ENCODE measurements at regions not wholly inside any gene's neighbourhood (a gene's known extent, or its start where the extent isn't known, plus 50 kb on each side); places are given as distances from the start of the nearest gene placed in this dataset.

DNA sequence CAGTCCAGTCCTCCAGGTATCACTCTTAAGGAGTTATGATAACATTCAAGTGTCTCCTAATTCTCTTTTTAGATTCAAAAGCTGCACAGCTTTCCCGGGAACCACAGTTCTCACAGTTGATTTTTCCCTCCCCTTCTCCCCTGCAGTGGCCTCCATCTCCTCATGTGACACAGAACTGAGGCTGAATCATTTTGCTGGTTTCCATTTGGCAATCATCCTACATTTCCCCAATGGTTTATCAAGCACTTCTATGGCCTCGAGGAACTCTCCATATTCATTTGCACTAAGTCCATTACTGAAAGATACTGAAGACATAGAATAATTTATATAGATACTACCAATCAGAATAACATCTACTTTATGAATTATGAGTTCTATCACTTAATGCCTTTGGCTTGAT, 484.9 kb downstream of the GPAM start:
- H3K36me3 Mint-ChIP-seq (ENCODE audit: low read depth) = no peaks in the 10 kb centered on the region
- no peak overlapping the region for H3K4me3 Mint-ChIP-seq
- POLR2A ChIA-PET = no interaction called here
- CTCF ChIA-PET = interaction anchor here (1.7 kb wide), 1 partner anchor 14 kb away, joined by 3 read pairs; no protein-coding TSS in a partner anchor
- no peak for DNase-seq
- no peak overlapping the region for H3K27ac Mint-ChIP-seq
- H3K9me3 Mint-ChIP-seq = no peaks in the 10 kb centered on the region
- H3K27me3 Mint-ChIP-seq = no peaks in the 10 kb centered on the region
- no peaks in the 10 kb centered on the region for H3K4me1 Mint-ChIP-seq

DNA sequence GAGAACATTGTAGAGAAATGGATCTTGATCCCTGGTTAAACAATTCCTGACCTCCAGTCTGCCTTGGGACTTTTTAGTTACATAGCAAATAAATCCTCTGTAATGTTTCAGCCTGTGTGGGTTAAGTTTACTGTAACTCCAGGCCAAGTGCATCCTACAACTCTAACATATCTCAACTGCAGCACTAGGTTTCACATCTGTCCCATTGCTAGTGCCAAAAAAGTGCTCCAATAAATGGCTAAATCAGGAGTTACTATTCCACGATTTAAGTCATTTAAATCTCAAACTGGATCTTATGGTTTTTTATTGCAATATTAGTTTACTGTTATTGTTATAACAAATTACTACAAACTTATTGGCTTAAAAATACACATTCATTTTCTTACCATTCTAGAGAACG, 479.6 kb downstream of the GPAM start:
- Mint-ChIP-seq H3K36me3 (ENCODE audit: low read depth) (no peaks in the 10 kb centered on the region), H3K27me3 (no peaks in the 10 kb centered on the region), H3K9me3 (no peaks in the 10 kb centered on the region), H3K27ac (no peak overlapping the region), H3K4me1 (no peaks in the 10 kb centered on the region), H3K4me3 (no peak overlapping the region)
- ChIA-PET POLR2A (no interaction called here), CTCF (no interaction called here)
- DNase-seq = no peak

- CTCF ChIA-PET = no interaction called here
- H3K4me1 Mint-ChIP-seq = no peaks in the 10 kb centered on the region
- no peaks in the 10 kb centered on the region for H3K27me3 Mint-ChIP-seq
- no peaks in the 10 kb centered on the region for H3K9me3 Mint-ChIP-seq
- DNase-seq = no peak
- POLR2A ChIA-PET = no interaction called here
- H3K36me3 Mint-ChIP-seq (ENCODE audit: low read depth) = no peaks in the 10 kb centered on the region
- H3K27ac Mint-ChIP-seq = no peak overlapping the region
- H3K4me3 Mint-ChIP-seq = no peak overlapping the region
These were observed 478.5 kb downstream of the GPAM start for GRCh38 chr10:111705021-111705420.

- no peak overlapping the region for H3K27ac Mint-ChIP-seq
- H3K4me3 Mint-ChIP-seq = no peak overlapping the region
- no peaks in the 10 kb centered on the region for H3K4me1 Mint-ChIP-seq
- no peaks in the 10 kb centered on the region for H3K27me3 Mint-ChIP-seq
- no peaks in the 10 kb centered on the region for H3K36me3 Mint-ChIP-seq (ENCODE audit: low read depth)
- POLR2A ChIA-PET = no interaction called here
- no peaks in the 10 kb centered on the region for H3K9me3 Mint-ChIP-seq
- no peak for DNase-seq
- CTCF ChIA-PET = no interaction called here
These were observed 477.2 kb downstream of the GPAM start for GRCh38 chr10:111706331-111706730.

DNA sequence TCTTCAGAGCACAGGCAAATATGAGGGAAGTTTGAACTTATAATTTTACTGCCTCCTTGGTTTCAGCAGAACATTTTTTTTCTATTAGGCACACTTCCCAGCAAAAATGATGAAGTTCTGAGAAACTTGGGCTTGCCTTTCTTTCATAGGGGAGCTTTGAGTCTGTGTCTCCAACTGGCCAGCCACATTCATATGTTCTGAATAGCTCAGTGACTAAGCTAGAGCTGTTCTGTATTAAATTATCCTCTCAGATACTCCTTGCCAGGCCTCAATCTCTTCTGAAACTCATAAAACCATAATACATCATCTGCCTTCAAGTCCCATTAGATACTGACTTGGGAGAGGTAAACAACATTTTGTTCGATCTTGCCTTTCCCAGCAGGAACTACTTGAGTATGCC, 476.5 kb downstream of the GPAM start:
- no peaks in the 10 kb centered on the region for H3K36me3 Mint-ChIP-seq (ENCODE audit: low read depth)
- POLR2A ChIA-PET = no interaction called here
- no peaks in the 10 kb centered on the region for H3K27me3 Mint-ChIP-seq
- no peak overlapping the region for H3K4me3 Mint-ChIP-seq
- DNase-seq = no peak
- no peaks in the 10 kb centered on the region for H3K4me1 Mint-ChIP-seq
- CTCF ChIA-PET = no interaction called here
- H3K9me3 Mint-ChIP-seq = no peaks in the 10 kb centered on the region
- no peak overlapping the region for H3K27ac Mint-ChIP-seq

GRCh38 chr10:111709603-111710002, 474.0 kb downstream of the GPAM start:
- no peak overlapping the region for H3K4me3 Mint-ChIP-seq
- no peaks in the 10 kb centered on the region for H3K4me1 Mint-ChIP-seq
- no peaks in the 10 kb centered on the region for H3K36me3 Mint-ChIP-seq (ENCODE audit: low read depth)
- CTCF ChIA-PET = no interaction called here
- POLR2A ChIA-PET = no interaction called here
- peaks cover 2% of the 10 kb centered on the region for H3K9me3 Mint-ChIP-seq
- H3K27me3 Mint-ChIP-seq = no peaks in the 10 kb centered on the region
- no peak for DNase-seq
- no peak overlapping the region for H3K27ac Mint-ChIP-seq

GRCh38 chr10:111716032-111716431, 467.5 kb downstream of the GPAM start:
- no peak for DNase-seq
- CTCF ChIA-PET = no interaction called here
- H3K36me3 Mint-ChIP-seq (ENCODE audit: low read depth) = no peaks in the 10 kb centered on the region
- H3K9me3 Mint-ChIP-seq = peaks cover 20% of the 10 kb centered on the region
- no peaks in the 10 kb centered on the region for H3K4me1 Mint-ChIP-seq
- H3K4me3 Mint-ChIP-seq = no peak overlapping the region
- POLR2A ChIA-PET = no interaction called here
- no peak overlapping the region for H3K27ac Mint-ChIP-seq
- H3K27me3 Mint-ChIP-seq = no peaks in the 10 kb centered on the region

DNA sequence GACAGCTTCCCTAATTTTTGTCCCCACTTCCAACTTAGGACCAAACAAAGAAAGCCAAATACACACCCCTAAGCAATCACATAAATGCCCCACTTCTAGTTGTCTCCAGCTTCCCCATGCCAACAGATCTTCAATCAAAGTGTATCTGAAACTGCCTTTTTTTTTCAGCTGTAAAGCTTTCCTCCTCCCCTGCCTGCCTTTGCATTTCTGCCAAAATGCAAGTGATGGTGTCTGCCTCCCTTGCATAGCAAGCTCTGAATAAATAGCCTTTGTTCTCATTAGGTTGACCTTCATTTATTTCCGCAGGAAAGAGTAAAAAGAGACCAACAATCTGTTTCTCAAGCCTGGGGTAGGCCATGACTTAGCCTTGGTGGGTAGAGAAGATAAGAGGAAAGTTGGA, 459.4 kb downstream of the GPAM start:
- Mint-ChIP-seq H3K27ac (no peak overlapping the region), H3K4me3 (no peak overlapping the region), H3K4me1 (no peaks in the 10 kb centered on the region), H3K36me3 (ENCODE audit: low read depth) (no peaks in the 10 kb centered on the region), H3K9me3 (no peaks in the 10 kb centered on the region), H3K27me3 (no peaks in the 10 kb centered on the region)
- ChIA-PET CTCF (no interaction called here), POLR2A (no interaction called here)
- DNase-seq = no peak

- Mint-ChIP-seq H3K27me3 (no peaks in the 10 kb centered on the region), H3K36me3 (ENCODE audit: low read depth) (no peaks in the 10 kb centered on the region)
These were observed 458.5 kb downstream of the GPAM start for GRCh38 chr10:111725050-111725449.

DNA sequence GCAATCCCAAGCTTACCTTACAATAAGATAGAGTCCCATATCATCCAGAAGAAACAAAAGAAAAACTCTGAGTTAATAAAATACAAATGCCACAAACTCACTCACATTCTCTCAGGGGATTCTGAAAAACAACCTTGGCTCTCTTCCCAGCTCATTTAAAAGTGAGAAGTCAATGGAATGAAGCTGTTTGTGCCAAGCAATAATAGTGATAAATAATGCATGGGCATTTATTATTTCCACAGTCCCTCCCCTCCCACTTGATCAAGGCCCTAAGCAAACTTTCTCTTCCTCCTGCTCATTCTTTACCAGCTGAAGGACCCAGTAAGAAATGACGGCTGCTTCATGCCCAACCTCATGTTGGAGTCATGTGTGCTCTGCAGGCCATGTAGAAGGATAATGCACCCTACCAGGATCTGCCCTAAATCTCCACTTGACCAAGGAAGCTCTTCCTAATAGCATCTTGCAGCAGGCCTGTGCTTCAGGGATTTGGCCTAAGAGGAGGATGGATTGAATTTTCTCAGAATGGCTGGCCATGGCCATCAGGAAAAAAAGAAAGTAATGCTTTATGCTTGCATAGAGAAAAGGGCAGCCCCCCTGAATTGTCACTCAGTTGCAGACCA, 451.3 kb downstream of the GPAM start:
- CTCF ChIA-PET = interaction anchor here (1.2 kb wide), 1 partner anchor 12 kb away, joined by 3 read pairs; no protein-coding TSS in a partner anchor
- DNase-seq = no peak
- no peaks in the 10 kb centered on the region for H3K4me1 Mint-ChIP-seq
- no peaks in the 10 kb centered on the region for H3K9me3 Mint-ChIP-seq
- H3K4me3 Mint-ChIP-seq = no peak overlapping the region
- POLR2A ChIA-PET = no interaction called here
- H3K36me3 Mint-ChIP-seq (ENCODE audit: low read depth) = no peaks in the 10 kb centered on the region
- no peaks in the 10 kb centered on the region for H3K27me3 Mint-ChIP-seq
- no peak overlapping the region for H3K27ac Mint-ChIP-seq

More at GRCh38 chr10:111725050-111725449, 458.5 kb downstream of the GPAM start:
- H3K9me3 Mint-ChIP-seq = no peaks in the 10 kb centered on the region
- ChIA-PET POLR2A (no interaction called here), CTCF (no interaction called here)
- no peak overlapping the region for H3K27ac Mint-ChIP-seq
- H3K4me3 Mint-ChIP-seq = no peak overlapping the region
- DNase-seq = no peak
- no peaks in the 10 kb centered on the region for H3K4me1 Mint-ChIP-seq

- no peaks in the 10 kb centered on the region for H3K9me3 Mint-ChIP-seq
- H3K4me1 Mint-ChIP-seq = no peaks in the 10 kb centered on the region
- H3K36me3 Mint-ChIP-seq (ENCODE audit: low read depth) = no peaks in the 10 kb centered on the region
- H3K27ac Mint-ChIP-seq = no peak overlapping the region
- ChIA-PET POLR2A (no interaction called here), CTCF (no interaction called here)
- H3K27me3 Mint-ChIP-seq = no peaks in the 10 kb centered on the region
- no peak for DNase-seq
- no peak overlapping the region for H3K4me3 Mint-ChIP-seq
These were observed 444.3 kb downstream of the GPAM start for GRCh38 chr10:111739125-111739873.

GRCh38 chr10:111739874-111740139, 443.8 kb downstream of the GPAM start:
- no peaks in the 10 kb centered on the region for H3K4me1 Mint-ChIP-seq
- DNase-seq = no peak
- no peak overlapping the region for H3K4me3 Mint-ChIP-seq
- H3K27me3 Mint-ChIP-seq = no peaks in the 10 kb centered on the region
- no peak overlapping the region for H3K27ac Mint-ChIP-seq
- ChIA-PET POLR2A (no interaction called here), CTCF (no interaction called here)
- no peaks in the 10 kb centered on the region for H3K9me3 Mint-ChIP-seq
- H3K36me3 Mint-ChIP-seq (ENCODE audit: low read depth) = no peaks in the 10 kb centered on the region

DNA sequence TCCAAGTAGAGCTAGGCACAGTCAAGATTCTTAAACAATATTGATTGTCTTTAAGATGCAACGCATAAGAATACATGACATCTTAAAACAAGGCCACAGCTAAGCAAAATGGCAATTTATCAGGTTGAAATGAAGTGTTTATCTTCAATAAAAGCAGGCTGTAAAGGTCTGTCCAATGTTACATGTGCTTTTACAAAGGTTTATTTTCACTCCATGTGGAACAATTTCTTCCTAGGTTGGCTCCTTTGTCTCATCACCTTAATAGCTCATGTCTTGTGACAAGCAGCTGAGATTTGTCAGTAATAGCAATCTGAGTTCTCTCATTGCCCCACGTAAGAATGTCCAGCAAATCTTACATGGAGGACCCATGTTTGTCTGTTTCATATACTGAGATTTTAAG, 437.6 kb downstream of the GPAM start:
- H3K4me3 Mint-ChIP-seq = no peak overlapping the region
- no peaks in the 10 kb centered on the region for H3K36me3 Mint-ChIP-seq (ENCODE audit: low read depth)
- H3K27ac Mint-ChIP-seq = no peak overlapping the region
- H3K9me3 Mint-ChIP-seq = no peaks in the 10 kb centered on the region
- DNase-seq = no peak
- ChIA-PET POLR2A (no interaction called here), CTCF (no interaction called here)
- peaks cover 2% of the 10 kb centered on the region for H3K27me3 Mint-ChIP-seq
- H3K4me1 Mint-ChIP-seq = no peaks in the 10 kb centered on the region

- no peak overlapping the region for H3K4me3 Mint-ChIP-seq
- no peaks in the 10 kb centered on the region for H3K36me3 Mint-ChIP-seq (ENCODE audit: low read depth)
- H3K27ac Mint-ChIP-seq = no peak overlapping the region
- CTCF ChIA-PET = no interaction called here
- POLR2A ChIA-PET = no interaction called here
- DNase-seq = no peak
- H3K9me3 Mint-ChIP-seq = no peaks in the 10 kb centered on the region
- H3K4me1 Mint-ChIP-seq = no peaks in the 10 kb centered on the region
- H3K27me3 Mint-ChIP-seq = peaks cover 2% of the 10 kb centered on the region
These were observed 435.8 kb downstream of the GPAM start for GRCh38 chr10:111747751-111748150.
